Neural progenitor cell (in vitro differentiated cells): ENCODE measurements at regions not wholly inside any gene's neighbourhood (a gene's known extent, or its start where the extent isn't known, plus 50 kb on each side); places are given as distances from the start of the nearest gene placed in this dataset.

Experiments
- DNase-seq: peaks from one replicate; pipeline ENCODE4 v3.0.0-alpha.2; 2016; ENCODE audit warnings: low spot score
- H2AFZ ChIP-seq: fragments of 200-600 bp; sonication (generic); replicated peaks from 2 replicates; pipeline ENCODE4 v1.6.1; 2016; ENCODE audit warnings: antibody characterized with exemption
- H3F3A ChIP-seq: fragments of 200-600 bp; sonication (generic); 2 replicates; pipeline ENCODE4 v1.6.1; 2016; ENCODE audit warnings: antibody characterized with exemption, low read depth
- H3K27ac ChIP-seq: fragments of 200-600 bp; sonication (generic); 2 replicates; pipeline ENCODE4 v1.5.1; 2016; ENCODE audit warnings: mild to moderate bottlenecking
- H3K27me3 ChIP-seq: fragments of 200-600 bp; sonication (generic); 2 replicates; pipeline ENCODE4 v1.6.1; 2016; ENCODE audit warnings: mild to moderate bottlenecking, moderate library complexity
- H3K36me3 ChIP-seq: fragments of 200-600 bp; sonication (generic); 2 replicates; pipeline ENCODE4 v1.5.1; 2016
- H3K4me1 ChIP-seq: fragments of 200-600 bp; sonication (generic); 2 replicates; pipeline ENCODE4 v1.6.1; 2016; ENCODE audit warnings: mixed run types
- H3K4me2 ChIP-seq: fragments of 200-600 bp; sonication (generic); 2 replicates; pipeline ENCODE4 v1.6.1; 2016
- H3K4me3 ChIP-seq: fragments of 200-600 bp; sonication (generic); 2 replicates; pipeline ENCODE4 v1.5.1; 2016
- H3K79me2 ChIP-seq: fragments of 200-600 bp; sonication (generic); 2 replicates; pipeline ENCODE4 v1.6.1; 2016; ENCODE audit warnings: low read depth
- H3K9ac ChIP-seq: fragments of 200-600 bp; sonication (generic); 2 replicates; pipeline ENCODE4 v1.6.1; 2016
- H3K9me3 ChIP-seq: fragments of 200-600 bp; sonication (generic); 2 replicates; pipeline ENCODE4 v1.5.1; 2016; ENCODE audit warnings: low read depth
- H4K20me1 ChIP-seq: fragments of 200-600 bp; sonication (generic); 2 replicates; pipeline ENCODE4 v1.6.1; 2016; ENCODE audit warnings: low read depth
- H3K27ac Mint-ChIP-seq: 3 replicates; pipeline ENCODE4 v1.8.0; 2021; ENCODE audit warnings: mixed read lengths
- H3K27me3 Mint-ChIP-seq: 2 replicates; pipeline ENCODE4 v1.8.0; 2022; ENCODE audit warnings: low read depth, mild to moderate bottlenecking, inconsistent platforms, moderate library complexity, mixed read lengths; ENCODE audit not compliant: insufficient read depth
- H3K36me3 Mint-ChIP-seq: 3 replicates; pipeline ENCODE4 v1.8.0; 2021; ENCODE audit warnings: mixed read lengths
- H3K4me1 Mint-ChIP-seq: 3 replicates; pipeline ENCODE4 v1.8.0; 2021; ENCODE audit warnings: mixed read lengths
- H3K4me3 Mint-ChIP-seq: 3 replicates; pipeline ENCODE4 v1.8.0; 2021; ENCODE audit warnings: mild to moderate bottlenecking, moderate library complexity, mixed read lengths
- H3K9me3 Mint-ChIP-seq: 3 replicates; pipeline ENCODE4 v1.8.0; 2020; ENCODE audit warnings: mixed read lengths
- CTCF ChIP-seq: fragments of 200-600 bp; sonication (generic); IDR thresholded peaks from 2 replicates; pipeline ENCODE4 v1.5.1; 2017; ENCODE audit warnings: antibody characterized with exemption, mild to moderate bottlenecking
- EZH2 ChIP-seq: fragments of 200-600 bp; sonication (generic); IDR thresholded peaks from 2 replicates; pipeline ENCODE4 v1.6.1; 2017; ENCODE audit warnings: antibody characterized with exemption, mild to moderate bottlenecking, moderate library complexity
- EZH2phosphoT487 ChIP-seq: fragments of 200-600 bp; sonication (generic); IDR thresholded peaks from 2 replicates; pipeline ENCODE4 v1.6.1; 2017; ENCODE audit warnings: antibody characterized with exemption

- H3K9me3 Mint-ChIP-seq = peaks cover 6% of the 10 kb centered on the region
- peaks cover 16% of the 10 kb centered on the region for H3K4me1 Mint-ChIP-seq
- H3K27me3 ChIP-seq = no peaks in the 10 kb centered on the region
- no peaks in the 10 kb centered on the region for H3K36me3 ChIP-seq
- H3K27ac ChIP-seq = no peak overlapping the region
- H3K4me1 ChIP-seq = no peaks in the 10 kb centered on the region
- no peaks in the 10 kb centered on the region for H3K36me3 Mint-ChIP-seq
- DNase-seq = no peak
- no peaks in the 10 kb centered on the region for H4K20me1 ChIP-seq
- no peak overlapping the region for H3K4me3 Mint-ChIP-seq
- peaks cover 10% of the 10 kb centered on the region for H3K27me3 Mint-ChIP-seq
- no peaks in the 10 kb centered on the region for H3K79me2 ChIP-seq
- no peak overlapping the region for H2AFZ ChIP-seq
- H3K4me3 ChIP-seq = no peak overlapping the region
- H3F3A ChIP-seq = no peaks in the 10 kb centered on the region
- H3K4me2 ChIP-seq = no peak overlapping the region
- H3K9me3 ChIP-seq = no peaks in the 10 kb centered on the region
- H3K27ac Mint-ChIP-seq = no peak overlapping the region
- TF ChIP-seq EZH2 (no peak), CTCF (no peak), EZH2phosphoT487 (no peak)
- no peak overlapping the region for H3K9ac ChIP-seq
Observed at GRCh38 chr18:77822632-77823031, 573.0 kb downstream of the GALR1 start.

GRCh38 chr18:77833807-77834206 is 584.2 kb downstream of the GALR1 start:
- Histone ChIP-seq H2AFZ (no peak overlapping the region), H3K36me3 (no peaks in the 10 kb centered on the region), H3K27me3 (no peaks in the 10 kb centered on the region), H3F3A (no peaks in the 10 kb centered on the region), H3K9ac (no peak overlapping the region), H3K79me2 (no peaks in the 10 kb centered on the region), H3K9me3 (no peaks in the 10 kb centered on the region), H3K4me1 (no peaks in the 10 kb centered on the region), H3K4me2 (no peak overlapping the region), H4K20me1 (no peaks in the 10 kb centered on the region), H3K27ac (no peak overlapping the region), H3K4me3 (no peak overlapping the region)
- H3K4me3 Mint-ChIP-seq = no peak overlapping the region
- no peaks in the 10 kb centered on the region for H3K9me3 Mint-ChIP-seq
- H3K36me3 Mint-ChIP-seq = no peaks in the 10 kb centered on the region
- H3K27me3 Mint-ChIP-seq = no peaks in the 10 kb centered on the region
- no peaks in the 10 kb centered on the region for H3K4me1 Mint-ChIP-seq
- TF ChIP-seq EZH2 (no peak), EZH2phosphoT487 (no peak), CTCF (no peak)
- no peak overlapping the region for H3K27ac Mint-ChIP-seq
- no peak for DNase-seq

- H3K27me3 Mint-ChIP-seq = peaks cover 14% of the 10 kb centered on the region
- H3K36me3 ChIP-seq = no peaks in the 10 kb centered on the region
- no peaks in the 10 kb centered on the region for H3K36me3 Mint-ChIP-seq
- H3K4me3 ChIP-seq = no peak overlapping the region
- H3K79me2 ChIP-seq = no peaks in the 10 kb centered on the region
- H3K27ac ChIP-seq = no peak overlapping the region
- H2AFZ ChIP-seq = no peak overlapping the region
- no peaks in the 10 kb centered on the region for H3K27me3 ChIP-seq
- TF ChIP-seq EZH2phosphoT487 (no peak), CTCF (no peak), EZH2 (no peak)
- H3K4me3 Mint-ChIP-seq = no peak overlapping the region
- no peaks in the 10 kb centered on the region for H3K9me3 Mint-ChIP-seq
- H3K4me1 ChIP-seq = no peaks in the 10 kb centered on the region
- no peak overlapping the region for H3K27ac Mint-ChIP-seq
- no peak overlapping the region for H3K9ac ChIP-seq
- no peaks in the 10 kb centered on the region for H3K9me3 ChIP-seq
- DNase-seq = no peak
- no peak overlapping the region for H3K4me2 ChIP-seq
- H3K4me1 Mint-ChIP-seq = peaks cover 11% of the 10 kb centered on the region
- H4K20me1 ChIP-seq = no peaks in the 10 kb centered on the region
- no peaks in the 10 kb centered on the region for H3F3A ChIP-seq
Observed at GRCh38 chr18:77851802-77852201, 602.2 kb downstream of the GALR1 start.

GRCh38 chr18:77853859-77854258 is 604.2 kb downstream of the GALR1 start:
- Histone ChIP-seq H3K27me3 (no peaks in the 10 kb centered on the region), H2AFZ (no peak overlapping the region), H4K20me1 (no peaks in the 10 kb centered on the region), H3K4me2 (no peak overlapping the region), H3K9me3 (no peaks in the 10 kb centered on the region), H3K79me2 (no peaks in the 10 kb centered on the region), H3K9ac (no peak overlapping the region), H3K4me1 (no peaks in the 10 kb centered on the region), H3K4me3 (no peak overlapping the region), H3K36me3 (no peaks in the 10 kb centered on the region), H3F3A (no peaks in the 10 kb centered on the region), H3K27ac (no peak overlapping the region)
- no peak for DNase-seq
- H3K9me3 Mint-ChIP-seq = no peaks in the 10 kb centered on the region
- TF ChIP-seq EZH2 = no peak
- TF ChIP-seq CTCF = no peak
- no peak for TF ChIP-seq EZH2phosphoT487
- no peak overlapping the region for H3K27ac Mint-ChIP-seq
- H3K36me3 Mint-ChIP-seq = no peaks in the 10 kb centered on the region
- peaks cover 24% of the 10 kb centered on the region for H3K4me1 Mint-ChIP-seq
- H3K4me3 Mint-ChIP-seq = no peak overlapping the region
- peaks cover 12% of the 10 kb centered on the region for H3K27me3 Mint-ChIP-seq
